ENCODE measurements at regions not wholly inside any gene's neighbourhood (a gene's known extent, or its start where the extent isn't known, plus 50 kb on each side); places are given as distances from the start of the nearest gene placed in this dataset.

DNA sequence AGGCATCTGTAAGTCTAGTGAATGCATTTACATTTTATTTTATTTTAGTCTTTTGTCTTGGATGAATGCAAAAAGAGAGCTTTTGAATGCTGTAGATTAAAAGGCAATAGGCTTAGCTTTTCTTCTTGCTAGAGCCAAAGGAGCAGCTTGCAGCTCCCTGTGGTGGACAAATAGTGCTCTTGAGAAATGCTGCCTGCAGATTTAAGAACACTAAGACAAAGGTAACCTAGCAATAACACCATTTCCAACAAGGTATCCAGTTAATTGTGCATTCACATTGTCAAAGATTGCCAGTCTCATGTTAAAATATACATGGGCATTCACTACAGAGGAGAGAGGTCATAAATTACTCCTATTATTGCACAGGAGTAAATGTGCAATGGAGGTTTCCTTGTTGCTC, 859.2 kb upstream of the PRKX start:
- intact Hi-C loops (cut with micrococcal nuclease) = no loop called here
- no peak overlapping the region for H3K27ac ChIP-seq (ENCODE audit: insufficient read depth, low read depth, low read length)
- FAIRE-seq = no peak

More for the DNA sequence above, 859.2 kb upstream of the PRKX start:
- Histone ChIP-seq H3K79me2 (ENCODE audit: control insufficient read depth, insufficient read depth, low read length) (no peaks in the 10 kb centered on the region), H3K9ac (replicated peaks; ENCODE audit: extremely low read depth, insufficient read depth, low read length) (no peak overlapping the region), H3K36me3 (ENCODE audit: control insufficient read depth in 2 of 2, extremely low read depth in 1 of 2, insufficient read depth in 2 of 2, low read length in 2 of 2) (no peaks in the 10 kb centered on the region), H2AFZ (ENCODE audit: low read depth, low read length) (no peak overlapping the region), H3K9me3 (replicated peaks; ENCODE audit: control insufficient read depth, insufficient read depth, low read length) (no peaks in the 10 kb centered on the region), H3K4me1 (ENCODE audit: control insufficient read depth, extremely low read depth, insufficient read depth, low read length) (no peaks in the 10 kb centered on the region), H3K4me2 (ENCODE audit: insufficient read depth, low read length) (no peak overlapping the region), H4K20me1 (replicated peaks; ENCODE audit: control insufficient read depth, extremely low read depth, insufficient read depth, low read length) (no peaks in the 10 kb centered on the region), H3K4me3 (replicated peaks in 1 of 3; ENCODE audit: insufficient read depth in 1 of 3, low read depth in 1 of 3, low read length in 3 of 3) (no peak overlapping the region), H3K9me1 (replicated peaks; ENCODE audit: control insufficient read depth, extremely low read depth, insufficient read depth, low read length) (no peaks in the 10 kb centered on the region), H3K27me3 (ENCODE audit: control insufficient read depth in 2 of 2, insufficient read depth in 2 of 2, low read length in 2 of 2) (no peaks in the 10 kb centered on the region)
- no TSS peak for BruUV-seq (replicated peaks)
- no peak for DNase-seq (ENCODE audit: low read depth, low spot score)
- ChIA-PET POLR2A (no interaction called here), CTCF (no interaction called here)
- dilution Hi-C loops (cut with MboI; ENCODE audit: extremely low pct_ligation_motif_present, low sequenced_read_pairs) = no loop called here
- no peak for TF ChIP-seq POLR2A (IDR thresholded peaks at IDR 0.05; ENCODE audit: low read depth, low read length)
- TF ChIP-seq, protein P1, sequence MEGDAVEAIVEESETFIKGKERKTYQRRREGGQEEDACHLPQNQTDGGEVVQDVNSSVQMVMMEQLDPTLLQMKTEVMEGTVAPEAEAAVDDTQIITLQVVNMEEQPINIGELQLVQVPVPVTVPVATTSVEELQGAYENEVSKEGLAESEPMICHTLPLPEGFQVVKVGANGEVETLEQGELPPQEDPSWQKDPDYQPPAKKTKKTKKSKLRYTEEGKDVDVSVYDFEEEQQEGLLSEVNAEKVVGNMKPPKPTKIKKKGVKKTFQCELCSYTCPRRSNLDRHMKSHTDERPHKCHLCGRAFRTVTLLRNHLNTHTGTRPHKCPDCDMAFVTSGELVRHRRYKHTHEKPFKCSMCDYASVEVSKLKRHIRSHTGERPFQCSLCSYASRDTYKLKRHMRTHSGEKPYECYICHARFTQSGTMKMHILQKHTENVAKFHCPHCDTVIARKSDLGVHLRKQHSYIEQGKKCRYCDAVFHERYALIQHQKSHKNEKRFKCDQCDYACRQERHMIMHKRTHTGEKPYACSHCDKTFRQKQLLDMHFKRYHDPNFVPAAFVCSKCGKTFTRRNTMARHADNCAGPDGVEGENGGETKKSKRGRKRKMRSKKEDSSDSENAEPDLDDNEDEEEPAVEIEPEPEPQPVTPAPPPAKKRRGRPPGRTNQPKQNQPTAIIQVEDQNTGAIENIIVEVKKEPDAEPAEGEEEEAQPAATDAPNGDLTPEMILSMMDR (IDR thresholded peaks at IDR 0.05; ENCODE audit: extremely low read depth in 1 of 2, insufficient read depth in 1 of 2, low read depth in 1 of 2, low read length in 2 of 2) = no peak
- TF ChIP-seq EZH2 (IDR thresholded peaks at IDR 0.05; ENCODE audit: borderline replicate concordance, low read depth, low read length, severe bottlenecking) = no peak
- TF ChIP-seq MYC (IDR thresholded peaks at IDR 0.05; ENCODE audit: low read depth, low read length) = no peak
- TF ChIP-seq JUN (IDR thresholded peaks at IDR 0.05; ENCODE audit: borderline replicate concordance, insufficient read depth, insufficient read length, low read depth) = no peak
- TF ChIP-seq FOS (IDR thresholded peaks at IDR 0.05; ENCODE audit: borderline replicate concordance, insufficient read depth, low read length) = no peak
- no peak for TF ChIP-seq GATA2 (IDR thresholded peaks at IDR 0.05; ENCODE audit: insufficient read depth, insufficient read length, low read depth, low read length)
- TF ChIP-seq POLR2AphosphoS5 (IDR thresholded peaks at IDR 0.05; ENCODE audit: insufficient read depth, low read depth, low read length) = no peak
- TF ChIP-seq, protein P2, sequence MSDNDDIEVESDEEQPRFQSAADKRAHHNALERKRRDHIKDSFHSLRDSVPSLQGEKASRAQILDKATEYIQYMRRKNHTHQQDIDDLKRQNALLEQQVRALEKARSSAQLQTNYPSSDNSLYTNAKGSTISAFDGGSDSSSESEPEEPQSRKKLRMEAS (IDR thresholded peaks at IDR 0.05; ENCODE audit: insufficient read depth, insufficient read length) = no peak
